PFSK-1 (cell line): ENCODE measurements at regions not wholly inside any gene's neighbourhood (a gene's known extent, or its start where the extent isn't known, plus 50 kb on each side); places are given as distances from the start of the nearest gene placed in this dataset.

Experiments
- FOXP2 ChIP-seq: optimal IDR thresholded peaks from 2 replicates; pipeline ENCODE3; 2011; ENCODE audit warnings: borderline replicate concordance, control low read depth, inconsistent platforms; ENCODE audit not compliant: insufficient read depth; ENCODE audit errors: extremely low read length, extremely low read depth
- POLR2AphosphoS5 ChIP-seq: IDR thresholded peaks from 2 replicates; pipeline ENCODE4 v1.6.1; 2012; ENCODE audit warnings: low read depth, mild to moderate bottlenecking, control low read depth, low read length, moderate library complexity
- REST ChIP-seq, 2 experiments: IDR thresholded peaks; 2 replicates each; pipeline versions ENCODE4 v1.6.1 to v1.8.0; 2011 to 2012; ENCODE audit warnings: low read depth in 2 of 2, low read length in 2 of 2, control low read depth in 1 of 2, inconsistent platforms in 1 of 2, mild to moderate bottlenecking in 1 of 2, moderate library complexity in 1 of 2; ENCODE audit not compliant: insufficient read depth in 1 of 2
- SIN3A ChIP-seq: IDR thresholded peaks from 2 replicates; pipeline ENCODE4 v1.6.1; 2012; ENCODE audit warnings: mild to moderate bottlenecking, low read length, moderate library complexity, borderline replicate concordance; ENCODE audit not compliant: insufficient read depth
- TAF1 ChIP-seq: IDR thresholded peaks from 2 replicates; pipeline ENCODE4 v1.6.1; 2012; ENCODE audit warnings: low read length, control low read depth, borderline replicate concordance; ENCODE audit not compliant: insufficient read depth

- no peak for TF ChIP-seq SIN3A
- no peak for TF ChIP-seq REST (IDR thresholded peaks at IDR 0.05; ENCODE audit: insufficient read depth in 1 of 2, low read depth in 2 of 2, low read length in 2 of 2)
- no peak for TF ChIP-seq POLR2AphosphoS5
- TF ChIP-seq TAF1, result no peak
- no peak for TF ChIP-seq FOXP2
Measured at GRCh38 chr20:59405226-59406200, 105.1 kb downstream of the EDN3 start.

- TF ChIP-seq POLR2AphosphoS5 (no peak), REST (IDR thresholded peaks at IDR 0.05; ENCODE audit: insufficient read depth in 1 of 2, low read depth in 2 of 2, low read length in 2 of 2) (no peak), FOXP2 (no peak), TAF1 (no peak), SIN3A (no peak)
Measured at GRCh38 chr20:59406446-59406845, 106.0 kb downstream of the EDN3 start.

- TF ChIP-seq FOXP2 (no peak), REST (IDR thresholded peaks at IDR 0.05; ENCODE audit: insufficient read depth in 1 of 2, low read depth in 2 of 2, low read length in 2 of 2) (no peak), POLR2AphosphoS5 (no peak), TAF1 (no peak), SIN3A (no peak)
Measured at GRCh38 chr20:59411170-59411569, 110.8 kb downstream of the EDN3 start.

- TF ChIP-seq SIN3A, result no peak
- no peak for TF ChIP-seq POLR2AphosphoS5
- no peak for TF ChIP-seq FOXP2
- TF ChIP-seq REST (IDR thresholded peaks at IDR 0.05; ENCODE audit: insufficient read depth in 1 of 2, low read depth in 2 of 2, low read length in 2 of 2), result no peak
- no peak for TF ChIP-seq TAF1
Measured at GRCh38 chr20:59411589-59411988, 111.2 kb downstream of the EDN3 start.
